A172 (cell line): ENCODE measurements at regions not wholly inside any gene's neighbourhood (a gene's known extent, or its start where the extent isn't known, plus 50 kb on each side); places are given as distances from the start of the nearest gene placed in this dataset.

ENCODE experiments used
- DNase-seq: peaks from one replicate; pipeline ENCODE4 v3.0.0-alpha.2; 2015; ENCODE audit warnings: low spot score

DNA sequence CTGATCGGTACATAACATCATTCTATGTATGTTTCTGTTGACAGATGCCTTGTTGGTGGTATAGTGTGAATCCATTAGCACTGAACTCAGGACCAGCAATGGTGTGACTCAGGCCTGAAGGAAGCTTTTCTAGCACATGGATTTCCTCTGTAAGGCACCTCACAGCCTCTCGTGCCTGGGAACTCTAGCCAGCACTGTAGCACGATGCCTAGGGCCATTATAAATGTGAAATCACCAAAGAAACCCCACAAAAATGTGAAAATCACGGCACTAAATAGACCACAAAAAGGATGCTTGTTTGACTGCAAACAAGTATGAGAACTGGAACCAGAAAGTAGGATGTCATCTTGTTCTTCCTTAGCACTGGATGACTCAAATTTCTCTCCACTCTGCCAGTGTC, 63.7 kb upstream of the NKX2-2 start:
- DNase-seq = no peak

DNA sequence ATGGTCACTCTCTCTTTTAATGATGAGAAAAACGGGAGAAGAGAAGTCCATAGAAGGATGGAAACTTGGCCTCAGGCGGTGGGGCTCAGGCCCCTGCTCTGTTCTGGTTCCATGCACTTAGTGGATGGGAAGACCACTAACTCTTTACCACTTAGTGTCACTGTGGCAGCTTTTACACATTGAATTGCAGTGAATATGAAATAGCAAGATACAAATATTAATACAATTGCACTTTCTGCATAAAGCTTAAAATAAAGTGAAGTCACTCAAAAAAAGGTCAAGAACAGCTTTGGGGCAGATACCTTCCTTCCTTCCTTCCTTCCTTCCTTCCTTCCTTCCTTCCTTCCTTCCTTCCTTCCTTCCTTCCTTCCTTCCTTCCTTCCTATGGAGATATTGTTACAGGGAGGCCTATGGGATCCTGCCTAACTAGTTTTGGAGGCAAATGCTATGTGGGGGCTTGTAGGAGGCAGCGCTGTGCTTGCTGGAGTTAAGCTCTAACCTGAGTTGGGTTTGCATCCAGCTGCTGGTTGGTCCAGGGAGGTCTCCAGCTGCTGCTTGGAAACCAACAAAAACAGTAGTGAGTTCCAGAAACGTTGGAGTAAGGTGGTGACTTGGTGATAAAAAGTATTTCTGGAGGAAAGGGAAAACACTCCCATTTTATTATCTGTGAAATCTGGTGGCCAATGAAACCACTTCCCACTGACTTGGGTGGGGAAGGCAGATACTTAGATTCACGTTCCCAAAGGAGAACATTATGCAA, 62.3 kb upstream of the NKX2-2 start:
- DNase-seq = no peak

DNA sequence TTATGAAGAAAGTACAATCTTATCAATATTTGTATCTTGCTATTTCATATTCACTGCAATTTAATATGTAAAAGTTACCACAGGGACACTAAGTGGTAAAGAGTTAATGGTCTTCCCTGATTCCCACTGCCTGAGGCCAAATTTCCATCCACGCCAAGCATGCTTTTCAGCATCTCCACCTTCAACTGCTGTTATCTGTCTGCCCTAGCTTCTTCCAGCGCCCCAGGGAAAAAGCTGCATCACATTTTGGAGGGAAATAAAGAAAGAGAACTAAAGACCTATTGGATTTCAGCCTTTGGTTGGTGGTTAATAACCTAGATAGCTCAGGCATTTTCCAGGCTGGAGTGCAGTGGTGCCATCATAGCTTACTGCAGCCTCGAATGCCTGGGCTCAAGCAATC, 61.3 kb upstream of the NKX2-2 start:
- no peak for DNase-seq

DNA sequence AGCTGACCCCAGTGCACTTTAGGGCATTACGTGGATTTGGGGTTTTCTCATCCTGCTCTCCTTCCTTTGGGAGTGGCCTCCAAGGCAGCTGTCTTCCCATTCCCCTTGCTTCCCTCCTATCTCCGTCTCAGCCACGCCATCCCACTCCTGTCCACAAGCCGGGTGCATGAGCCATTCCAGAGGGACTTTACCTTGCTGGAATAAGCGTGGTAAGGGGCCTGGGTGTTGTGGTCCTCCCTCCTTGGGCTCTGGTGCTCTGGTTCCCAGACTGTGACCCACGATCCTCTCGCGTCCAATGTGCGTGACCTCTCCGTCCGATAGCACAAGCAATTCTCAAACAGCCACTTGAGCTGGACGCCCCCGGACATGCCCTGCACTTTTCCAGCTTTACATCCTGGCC, 60.6 kb upstream of the NKX2-2 start:
- DNase-seq = no peak

DNA sequence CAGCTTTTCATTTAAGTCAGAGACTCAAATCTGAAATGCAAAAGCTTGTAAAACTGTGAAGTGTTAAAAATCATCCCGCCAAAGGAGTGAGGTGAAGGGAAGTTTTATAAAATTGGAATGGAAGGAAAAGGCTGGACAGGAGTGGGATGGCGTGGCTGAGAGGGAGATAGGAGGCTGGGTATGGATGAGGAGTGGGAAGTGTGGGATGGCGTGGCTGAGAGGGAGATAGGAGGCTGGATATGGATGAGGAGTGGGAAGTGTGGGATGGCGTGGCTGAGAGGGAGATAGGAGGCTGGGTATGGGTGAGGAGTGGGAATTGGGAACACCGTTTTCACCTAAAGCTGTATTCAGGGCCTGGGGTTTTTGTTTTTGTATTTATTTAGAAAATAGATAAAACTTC, 59.4 kb upstream of the NKX2-2 start:
- no peak for DNase-seq

DNA sequence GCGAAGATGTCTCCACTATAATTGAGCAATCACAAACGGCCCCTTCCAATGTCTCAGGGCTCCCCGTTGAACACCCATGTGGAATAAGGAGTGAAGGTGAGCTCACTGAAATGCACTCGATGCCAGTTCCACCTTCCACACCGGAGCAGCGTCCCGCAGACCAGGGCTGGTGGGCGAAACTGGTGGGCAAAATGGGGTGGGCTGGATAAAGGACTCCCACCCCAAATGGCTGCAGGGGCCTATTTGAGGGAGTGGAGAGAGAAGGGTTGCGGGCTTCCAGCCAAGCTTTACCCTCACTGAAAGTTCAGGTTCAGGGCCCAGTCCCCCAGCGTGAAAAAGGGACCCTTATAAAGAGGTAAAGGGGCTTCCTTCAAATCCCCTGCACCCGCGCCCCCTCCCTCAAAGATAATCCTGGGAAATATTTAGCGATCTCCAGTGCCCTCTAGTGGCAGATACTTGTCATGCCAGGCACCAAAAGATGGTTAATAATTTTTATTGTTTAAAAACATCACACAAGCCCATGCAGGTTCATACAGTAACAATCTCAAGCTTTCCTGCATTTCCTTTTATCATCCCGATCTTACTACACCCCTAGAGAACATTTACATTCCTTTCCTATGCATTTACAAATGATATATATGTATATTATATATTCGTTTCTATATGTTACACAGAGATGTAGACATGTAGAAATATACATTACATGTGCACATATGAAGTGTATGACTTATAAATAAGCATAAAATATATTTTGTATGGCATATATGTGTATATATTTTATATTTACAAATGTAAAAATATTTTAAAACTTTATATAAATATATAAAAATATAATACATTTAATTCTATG, 58.2 kb upstream of the NKX2-2 start:
- DNase-seq = peak; percentile 13

DNA sequence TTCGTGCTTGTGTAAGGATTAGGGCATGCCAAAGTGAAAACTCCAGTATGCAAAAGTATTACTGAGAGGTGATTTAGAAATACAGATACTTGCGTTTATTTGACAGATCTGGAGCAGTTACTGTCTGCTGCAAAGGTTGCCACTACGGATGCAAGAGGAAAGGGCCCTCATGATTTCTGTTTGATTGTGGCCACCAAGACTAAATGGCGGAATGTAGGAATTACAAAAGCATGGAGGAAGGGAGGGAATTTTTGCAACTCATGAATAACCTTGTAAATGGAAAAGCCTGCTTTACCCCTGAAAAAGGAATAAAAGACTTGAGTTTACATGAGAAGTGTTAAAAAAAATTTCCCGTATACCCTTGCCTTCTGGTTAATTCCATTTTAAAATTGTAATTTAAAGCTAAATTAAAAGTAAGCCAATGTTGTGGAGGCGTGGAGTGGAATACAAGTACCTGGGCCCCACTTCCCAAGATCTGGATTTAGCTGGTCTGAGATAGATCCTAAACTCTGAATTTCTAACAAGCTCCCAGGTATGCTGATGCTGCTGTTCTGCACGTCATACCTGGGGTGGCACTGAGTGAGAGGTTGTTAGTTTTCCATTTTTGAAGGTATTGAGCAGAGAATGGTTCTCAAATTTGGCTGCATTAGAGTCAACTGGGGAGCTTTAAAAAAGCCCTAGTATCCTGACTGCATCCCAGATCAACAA, 56.6 kb upstream of the NKX2-2 start:
- DNase-seq = no peak

DNA sequence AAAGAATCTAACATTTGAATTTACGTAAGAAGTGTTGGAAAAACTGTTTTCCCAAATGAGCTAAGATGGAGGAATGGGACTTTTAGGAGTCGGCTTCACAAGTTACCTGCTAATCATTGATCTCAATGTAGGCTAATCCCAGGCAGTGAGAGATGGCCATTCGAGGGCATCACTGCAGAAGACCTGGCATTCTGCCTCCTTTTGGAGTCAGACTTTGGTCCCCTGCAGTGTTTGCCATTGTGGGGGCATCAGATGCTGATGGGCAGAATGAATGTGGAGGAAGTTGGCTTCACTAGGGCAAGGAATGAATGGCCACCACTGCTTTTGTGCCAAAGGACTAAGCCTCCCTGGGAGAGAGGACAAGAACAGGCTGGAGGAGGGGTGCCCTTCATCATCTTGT, 55.7 kb upstream of the NKX2-2 start:
- no peak for DNase-seq

DNA sequence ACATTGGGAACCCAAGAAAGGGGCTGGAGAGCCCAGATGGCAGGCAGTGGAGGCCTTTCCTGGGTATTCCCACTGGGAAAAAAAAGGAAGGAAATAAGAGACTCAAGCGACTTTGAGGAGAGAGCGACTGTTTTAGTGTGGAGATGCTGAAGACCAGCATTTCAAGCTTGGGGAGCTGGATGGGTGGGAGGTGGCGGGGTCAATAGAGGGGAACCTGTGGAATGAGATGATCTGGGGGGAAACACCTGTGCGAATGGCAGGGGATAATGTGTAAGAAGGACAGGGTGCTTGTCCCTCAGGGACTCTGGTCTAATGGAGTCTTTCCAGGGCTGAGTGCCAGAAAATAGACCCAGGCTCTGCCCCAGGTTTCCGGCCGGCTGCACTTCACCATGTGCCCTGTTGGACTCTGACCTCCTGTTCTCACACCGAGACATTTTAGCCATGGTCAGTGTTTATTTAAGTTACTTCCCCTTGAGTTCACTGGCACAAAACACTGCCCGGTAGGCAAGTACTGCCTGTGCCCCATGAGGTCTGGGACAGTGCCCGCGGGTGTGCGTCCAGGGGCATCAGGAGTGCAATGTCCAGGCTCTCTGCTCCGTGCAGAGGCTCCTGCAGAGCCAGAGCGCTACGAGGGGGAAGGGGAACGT, 50.4 kb upstream of the NKX2-2 start:
- DNase-seq = no peak
